ENCODE measurements at regions not wholly inside any gene's neighbourhood (a gene's known extent, or its start where the extent isn't known, plus 50 kb on each side); places are given as distances from the start of the nearest gene placed in this dataset.

DNA sequence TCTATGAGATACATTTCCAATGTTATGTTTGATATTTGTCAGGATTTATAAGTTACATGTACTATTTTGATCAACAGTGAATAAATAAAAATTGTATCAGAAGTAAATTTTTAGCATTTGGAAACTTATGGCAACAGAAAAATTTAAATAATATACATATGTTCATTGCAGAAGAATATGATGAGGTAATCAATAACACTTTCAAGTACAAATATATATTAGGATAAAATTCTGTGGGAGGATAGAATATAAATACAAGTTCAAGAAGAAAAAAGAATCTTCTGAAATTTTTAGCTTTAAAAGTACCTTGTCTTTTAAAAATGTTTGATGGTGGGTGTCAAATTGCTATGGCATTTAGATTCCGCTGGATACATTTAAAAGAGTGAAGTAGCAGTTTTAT, 102.8 kb upstream of the MUCL1 start:
- TF ChIP-seq POLR2A (IDR thresholded peaks at IDR 0.05): no peak
- TF ChIP-seq, protein P1, sequence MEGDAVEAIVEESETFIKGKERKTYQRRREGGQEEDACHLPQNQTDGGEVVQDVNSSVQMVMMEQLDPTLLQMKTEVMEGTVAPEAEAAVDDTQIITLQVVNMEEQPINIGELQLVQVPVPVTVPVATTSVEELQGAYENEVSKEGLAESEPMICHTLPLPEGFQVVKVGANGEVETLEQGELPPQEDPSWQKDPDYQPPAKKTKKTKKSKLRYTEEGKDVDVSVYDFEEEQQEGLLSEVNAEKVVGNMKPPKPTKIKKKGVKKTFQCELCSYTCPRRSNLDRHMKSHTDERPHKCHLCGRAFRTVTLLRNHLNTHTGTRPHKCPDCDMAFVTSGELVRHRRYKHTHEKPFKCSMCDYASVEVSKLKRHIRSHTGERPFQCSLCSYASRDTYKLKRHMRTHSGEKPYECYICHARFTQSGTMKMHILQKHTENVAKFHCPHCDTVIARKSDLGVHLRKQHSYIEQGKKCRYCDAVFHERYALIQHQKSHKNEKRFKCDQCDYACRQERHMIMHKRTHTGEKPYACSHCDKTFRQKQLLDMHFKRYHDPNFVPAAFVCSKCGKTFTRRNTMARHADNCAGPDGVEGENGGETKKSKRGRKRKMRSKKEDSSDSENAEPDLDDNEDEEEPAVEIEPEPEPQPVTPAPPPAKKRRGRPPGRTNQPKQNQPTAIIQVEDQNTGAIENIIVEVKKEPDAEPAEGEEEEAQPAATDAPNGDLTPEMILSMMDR (IDR thresholded peaks at IDR 0.05): no peak
